NCI-H1694 (cell line): ENCODE measurements at regions not wholly inside any gene's neighbourhood (a gene's known extent, or its start where the extent isn't known, plus 50 kb on each side); places are given as distances from the start of the nearest gene placed in this dataset.

Experiments
- DNase-seq: peaks from one replicate; lab custom pipeline; 2025; lab: John Stamatoyannopoulos, UW

GRCh38 chr21:41631564-41632461 lies 123.9 kb upstream of the TMPRSS2 start:
- DNase-seq, result no peak

GRCh38 chr21:41630917-41631316 lies 123.0 kb upstream of the TMPRSS2 start:
- DNase-seq, result no peak

- DNase-seq, result no peak
Observed at GRCh38 chr21:41630249-41630648, 122.3 kb upstream of the TMPRSS2 start.

GRCh38 chr21:41628256-41628655 lies 120.3 kb upstream of the TMPRSS2 start:
- no peak for DNase-seq

GRCh38 chr21:41627428-41627827 lies 119.5 kb upstream of the TMPRSS2 start:
- DNase-seq, result no peak

GRCh38 chr21:41626021-41626420 lies 118.1 kb upstream of the TMPRSS2 start:
- DNase-seq, result no peak

- DNase-seq, result no peak
Observed at GRCh38 chr21:41625428-41625827, 117.5 kb upstream of the TMPRSS2 start.

GRCh38 chr21:41624674-41625310 lies 116.8 kb upstream of the TMPRSS2 start:
- no peak for DNase-seq

GRCh38 chr21:41623945-41624344 lies 116.0 kb upstream of the TMPRSS2 start:
- DNase-seq, result no peak

- DNase-seq, result no peak
Observed at GRCh38 chr21:41622831-41623548, 115.0 kb upstream of the TMPRSS2 start.

GRCh38 chr21:41622201-41622600 lies 114.2 kb upstream of the TMPRSS2 start:
- no peak for DNase-seq

- DNase-seq, result no peak
Observed at GRCh38 chr21:41621513-41621912, 113.6 kb upstream of the TMPRSS2 start.

- DNase-seq, result no peak
Observed at GRCh38 chr21:41620982-41621381, 113.0 kb upstream of the TMPRSS2 start.

GRCh38 chr21:41620541-41620940 lies 112.6 kb upstream of the TMPRSS2 start:
- DNase-seq, result no peak

GRCh38 chr21:41616031-41616591 lies 108.2 kb upstream of the TMPRSS2 start:
- DNase-seq, result no peak

- DNase-seq, result no peak
Observed at GRCh38 chr21:41615613-41616012, 107.7 kb upstream of the TMPRSS2 start.

- no peak for DNase-seq
Observed at GRCh38 chr21:41614511-41614910, 106.6 kb upstream of the TMPRSS2 start.

- DNase-seq, result no peak
Observed at GRCh38 chr21:41613533-41613909, 105.6 kb upstream of the TMPRSS2 start.

GRCh38 chr21:41612674-41613532 lies 104.9 kb upstream of the TMPRSS2 start:
- DNase-seq, result peak; percentile 5

- no peak for DNase-seq
Observed at GRCh38 chr21:41611966-41612606, 104.1 kb upstream of the TMPRSS2 start.

GRCh38 chr21:41611441-41611840 lies 103.5 kb upstream of the TMPRSS2 start:
- no peak for DNase-seq
